ENCODE measurements at regions not wholly inside any gene's neighbourhood (a gene's known extent, or its start where the extent isn't known, plus 50 kb on each side); places are given as distances from the start of the nearest gene placed in this dataset.

GRCh38 chr7:19914866-19915265 is 141.4 kb upstream of the TMEM196 start:
- H3K4me1 ChIP-seq (ENCODE audit: insufficient read depth, low read length), result no peaks in the 10 kb centered on the region
- TF ChIP-seq CTCF (conservative IDR thresholded peaks at IDR 0.05), result no peak
- H3K23me2 ChIP-seq (ENCODE audit: insufficient read length, low read depth, low read length, poor library complexity, severe bottlenecking), result no peaks in the 10 kb centered on the region
- no CpG with 5 or more reads among the region's 1 CpG for WGBS (ENCODE audit: extremely low coverage, insufficient read length, low lambda C conversion rate)
- no peak overlapping the region for H3K14ac ChIP-seq (ENCODE audit: insufficient read depth, low read length)
- H2BK120ac ChIP-seq (ENCODE audit: low read depth, low read length, poor library complexity, severe bottlenecking), result no peak overlapping the region
- H3T11ph ChIP-seq (ENCODE audit: low read length), result no peak overlapping the region
- no peaks in the 10 kb centered on the region for H3K27me3 ChIP-seq (ENCODE audit: insufficient read depth, low read length)
- no peak overlapping the region for H3K9ac ChIP-seq (ENCODE audit: extremely low read depth, insufficient read length, low read length)
- H2BK15ac ChIP-seq (ENCODE audit: low read depth, low read length), result no peak overlapping the region
- H2AFZ ChIP-seq (ENCODE audit: low read length), result no peak overlapping the region
- Mint-ChIP-seq H3K27ac (no peak overlapping the region), H3K4me3 (no peak overlapping the region), H3K4me1 (0 out of 4 replicates have a peak, but pooled peaks cover 0 to 3% of the 10 kb centered on the region in 2 experiments), H3K9me3 (no peaks in the 10 kb centered on the region), H3K36me3 (ENCODE audit: insufficient read depth in 1 of 3, low read depth in 3 of 3) (peaks cover 0 to 13% (median 0%) of the 10 kb centered on the region in 3 experiments; a peak in 2 of 7 replicates), H3K27me3 (ENCODE audit: low read depth) (no peaks in the 10 kb centered on the region)
- H3K27ac ChIP-seq (ENCODE audit: insufficient read length, low read depth, low read length), result no peak overlapping the region
- H3K56ac ChIP-seq (ENCODE audit: insufficient read length, low read depth, low read length), result no peak overlapping the region
- H4K8ac ChIP-seq (replicated peaks; ENCODE audit: insufficient read length, low read depth, low read length), result no peak overlapping the region
- no peaks in the 10 kb centered on the region for H4K20me1 ChIP-seq (ENCODE audit: control insufficient read depth, insufficient read depth, insufficient read length)
- H3K79me1 ChIP-seq (ENCODE audit: insufficient read depth, low read depth, low read length, poor library complexity, severe bottlenecking), result no peaks in the 10 kb centered on the region
- no peaks in the 10 kb centered on the region for H3K9me3 ChIP-seq (ENCODE audit: control insufficient read depth, low read depth, low read length)
- no peak overlapping the region for H3K4me2 ChIP-seq (ENCODE audit: insufficient read depth, insufficient read length, low read length)
- H3K79me2 ChIP-seq (ENCODE audit: insufficient read depth, low read length), result no peaks in the 10 kb centered on the region
- no peak overlapping the region for H4K5ac ChIP-seq (ENCODE audit: insufficient read length, low read depth, low read length)
- DNase-seq, result no peak
- no peak overlapping the region for H2BK12ac ChIP-seq (ENCODE audit: insufficient read length, low read depth, low read length)
- no peak overlapping the region for H2AK5ac ChIP-seq (ENCODE audit: insufficient read length, low read length)
- H2BK20ac ChIP-seq (ENCODE audit: low read depth, low read length, poor library complexity, severe bottlenecking), result no peak overlapping the region
- H3K4ac ChIP-seq (ENCODE audit: low read depth, low read length), result no peak overlapping the region
- no peak overlapping the region for H3K23ac ChIP-seq (ENCODE audit: insufficient read length, low read depth, low read length)
- no peak overlapping the region for H4K91ac ChIP-seq (ENCODE audit: insufficient read length, low read depth, low read length)
- H3K18ac ChIP-seq (ENCODE audit: insufficient read length, low read depth, low read length), result no peak overlapping the region
- H2BK5ac ChIP-seq (ENCODE audit: insufficient read length, low read length), result no peak overlapping the region
